Activated naive CD4-positive, alpha-beta T cell treated with anti-CD3 and anti-CD28 coated beads, Interleukin-2, amount 50 U/mL, for 24 hours (primary cell): ENCODE measurements at regions not wholly inside any gene's neighbourhood (a gene's known extent, or its start where the extent isn't known, plus 50 kb on each side); places are given as distances from the start of the nearest gene placed in this dataset.

Experiments used
- H3K27ac Mint-ChIP-seq: one replicate; pipeline ENCODE4 v1.8.0; 2021; ENCODE audit warnings: mild to moderate bottlenecking, mixed read lengths
- H3K27me3 Mint-ChIP-seq: one replicate; pipeline ENCODE4 v1.8.0; 2021; ENCODE audit warnings: mixed read lengths
- H3K36me3 Mint-ChIP-seq: one replicate; pipeline ENCODE4 v1.8.0; 2021; ENCODE audit warnings: mixed read lengths
- H3K4me1 Mint-ChIP-seq: one replicate; pipeline ENCODE4 v1.8.0; 2021; ENCODE audit warnings: mixed read lengths
- H3K4me3 Mint-ChIP-seq: one replicate; pipeline ENCODE4 v1.8.0; 2021; ENCODE audit warnings: mild to moderate bottlenecking, mixed read lengths
- H3K9me3 Mint-ChIP-seq: one replicate; pipeline ENCODE4 v1.8.0; 2021; ENCODE audit warnings: mixed read lengths

DNA sequence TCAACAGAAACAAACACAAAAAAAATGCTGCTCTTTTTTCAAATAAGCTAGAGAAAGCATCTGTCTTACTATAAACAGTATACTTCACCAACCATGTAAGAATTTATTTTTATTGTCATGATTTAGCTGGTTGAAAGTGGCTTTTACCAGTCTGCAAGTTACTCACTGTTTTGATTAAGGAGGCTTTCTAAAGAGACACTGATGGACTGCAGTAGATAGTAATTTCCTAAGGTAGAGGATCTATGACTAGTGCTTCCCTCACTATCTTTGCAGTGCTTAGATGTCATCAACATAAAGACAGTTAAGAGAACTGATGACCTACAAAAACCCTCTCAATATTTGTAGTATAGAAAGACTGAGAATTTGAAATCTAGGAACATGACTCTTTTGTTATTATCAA is 846.2 kb upstream of the AGA start:
- Mint-ChIP-seq H3K27me3 (no peaks in the 10 kb centered on the region), H3K27ac (no peak overlapping the region), H3K9me3 (peaks cover 3% of the 10 kb centered on the region), H3K36me3 (no peaks in the 10 kb centered on the region), H3K4me3 (no peak overlapping the region), H3K4me1 (no peaks in the 10 kb centered on the region)

DNA sequence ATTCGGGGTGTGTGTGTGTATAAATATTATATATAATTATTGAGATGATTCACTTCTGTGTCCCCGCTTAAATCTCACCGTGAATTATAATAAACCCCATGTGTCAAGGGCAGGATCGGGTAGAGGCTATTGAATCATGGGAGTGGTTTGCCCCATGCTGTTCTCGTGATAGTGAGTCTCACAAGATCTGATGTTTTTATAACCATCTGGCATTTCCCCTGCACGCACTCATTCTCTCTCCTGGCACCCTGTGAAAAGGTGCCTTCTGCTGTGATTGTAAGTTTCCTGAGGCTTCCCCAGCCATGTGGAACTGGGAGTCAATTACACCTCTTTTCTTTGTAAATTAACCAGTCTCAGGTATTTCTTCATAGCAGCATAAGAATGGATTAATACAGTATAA is 851.4 kb upstream of the AGA start:
- Mint-ChIP-seq H3K27ac (no peak overlapping the region), H3K4me1 (no peaks in the 10 kb centered on the region), H3K27me3 (no peaks in the 10 kb centered on the region), H3K9me3 (peaks cover 3% of the 10 kb centered on the region), H3K36me3 (no peaks in the 10 kb centered on the region), H3K4me3 (no peak overlapping the region)

DNA sequence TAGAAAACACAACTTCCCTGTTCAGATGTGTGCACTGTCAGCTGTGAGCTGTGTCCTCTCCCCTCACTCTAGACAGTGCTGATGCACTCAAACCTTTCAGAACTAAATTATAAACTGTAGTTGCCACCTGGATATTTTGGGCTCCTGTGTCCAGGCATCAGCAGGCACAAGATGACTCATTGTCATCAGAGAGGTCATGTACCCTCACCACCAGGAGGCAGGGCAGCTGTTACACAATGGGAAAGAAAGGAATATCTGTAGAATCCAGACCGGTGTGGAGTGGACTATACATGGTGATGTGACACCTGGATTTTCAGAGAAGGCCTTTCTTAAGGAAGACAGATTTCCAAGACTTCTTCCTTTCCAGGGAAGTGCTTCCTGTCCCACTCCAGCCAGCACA is 854.4 kb upstream of the AGA start:
- Mint-ChIP-seq H3K4me3 (no peak overlapping the region), H3K27ac (no peak overlapping the region), H3K4me1 (no peaks in the 10 kb centered on the region), H3K36me3 (no peaks in the 10 kb centered on the region), H3K9me3 (no peaks in the 10 kb centered on the region), H3K27me3 (no peaks in the 10 kb centered on the region)

DNA sequence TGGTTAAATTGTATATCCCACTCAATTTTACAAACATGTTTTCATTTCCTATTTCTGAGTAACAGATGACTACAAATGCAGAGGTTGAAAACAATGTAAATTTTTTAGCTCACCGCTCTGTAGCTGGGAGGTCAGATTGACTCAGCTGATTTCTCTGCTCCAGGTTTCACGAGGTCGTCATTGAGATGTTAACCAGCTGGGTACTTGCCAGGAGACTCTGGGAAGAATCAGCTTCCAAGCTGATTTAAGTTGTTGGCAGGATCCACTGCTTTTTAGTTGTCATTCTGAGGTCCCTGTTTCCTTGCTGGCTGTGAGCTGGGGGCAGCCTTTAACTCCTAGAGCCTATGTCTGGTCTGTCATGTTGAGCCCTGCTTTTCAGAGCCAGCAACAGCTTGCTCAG is 864.3 kb upstream of the AGA start:
- no peaks in the 10 kb centered on the region for H3K27me3 Mint-ChIP-seq
- no peaks in the 10 kb centered on the region for H3K9me3 Mint-ChIP-seq
- no peaks in the 10 kb centered on the region for H3K4me1 Mint-ChIP-seq
- no peaks in the 10 kb centered on the region for H3K36me3 Mint-ChIP-seq
- no peak overlapping the region for H3K4me3 Mint-ChIP-seq
- no peak overlapping the region for H3K27ac Mint-ChIP-seq

DNA sequence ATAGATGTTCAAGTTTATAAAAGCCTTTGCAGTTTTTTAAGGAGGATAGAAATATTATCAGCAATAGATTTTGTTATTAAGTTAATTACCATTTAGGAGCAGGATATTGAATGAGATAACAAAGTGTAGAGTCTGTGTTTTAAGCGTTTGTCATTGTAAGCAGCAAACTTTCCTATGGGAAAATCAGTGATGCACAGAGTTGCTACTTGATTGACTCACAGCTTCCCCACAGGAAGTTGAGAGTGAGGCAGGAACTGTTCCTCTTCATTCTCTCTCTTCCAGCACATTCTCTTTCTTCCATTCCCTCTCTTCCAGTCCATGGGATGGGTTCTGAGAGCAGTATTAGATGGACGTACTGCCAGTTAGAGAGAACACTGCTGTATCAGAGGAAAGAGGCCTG is 867.7 kb upstream of the AGA start:
- Mint-ChIP-seq H3K4me3 (no peak overlapping the region), H3K4me1 (no peaks in the 10 kb centered on the region), H3K27me3 (no peaks in the 10 kb centered on the region), H3K9me3 (no peaks in the 10 kb centered on the region), H3K27ac (no peak overlapping the region), H3K36me3 (no peaks in the 10 kb centered on the region)

DNA sequence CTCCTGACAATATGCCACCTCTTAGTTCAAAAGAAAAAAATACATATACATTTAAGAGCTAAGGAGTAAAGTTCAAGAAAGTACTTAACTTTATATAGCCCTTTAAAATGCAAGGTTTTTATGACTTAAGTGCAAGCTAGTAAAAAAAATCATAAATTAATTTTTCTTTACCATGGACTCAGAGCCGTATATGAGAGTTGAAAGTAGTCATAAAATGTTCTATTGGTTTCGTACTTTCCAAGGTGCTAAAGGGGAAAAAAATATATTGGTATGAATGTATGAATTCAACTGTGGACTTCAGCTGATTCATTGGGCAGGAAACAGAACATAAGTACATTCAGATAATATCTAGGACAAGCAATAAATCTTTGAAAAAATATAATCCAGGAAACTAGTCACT is 869.8 kb upstream of the AGA start:
- H3K27me3 Mint-ChIP-seq = no peaks in the 10 kb centered on the region
- no peaks in the 10 kb centered on the region for H3K4me1 Mint-ChIP-seq
- H3K9me3 Mint-ChIP-seq = no peaks in the 10 kb centered on the region
- no peak overlapping the region for H3K27ac Mint-ChIP-seq
- no peaks in the 10 kb centered on the region for H3K36me3 Mint-ChIP-seq
- H3K4me3 Mint-ChIP-seq = no peak overlapping the region

DNA sequence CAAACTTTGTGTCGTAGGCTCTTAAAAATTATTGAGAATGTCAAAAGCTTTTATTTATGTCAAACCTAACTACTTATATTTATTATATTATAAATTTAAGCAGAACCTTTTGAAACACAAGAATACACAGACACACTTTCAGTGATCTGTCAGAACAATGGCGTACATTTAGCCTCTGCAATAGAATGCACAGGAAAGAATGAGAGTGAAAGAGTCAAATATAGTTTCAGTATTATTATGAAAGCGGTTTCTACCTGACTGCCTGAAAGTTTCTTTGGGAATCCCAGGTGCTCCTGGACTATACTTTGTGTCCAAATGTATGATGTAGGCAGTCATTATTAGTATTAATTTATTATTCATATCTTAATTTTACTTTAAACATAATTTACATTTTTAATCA is 872.0 kb upstream of the AGA start:
- Mint-ChIP-seq H3K27ac (no peak overlapping the region), H3K4me1 (no peaks in the 10 kb centered on the region), H3K36me3 (no peaks in the 10 kb centered on the region), H3K9me3 (no peaks in the 10 kb centered on the region), H3K4me3 (no peak overlapping the region), H3K27me3 (no peaks in the 10 kb centered on the region)

DNA sequence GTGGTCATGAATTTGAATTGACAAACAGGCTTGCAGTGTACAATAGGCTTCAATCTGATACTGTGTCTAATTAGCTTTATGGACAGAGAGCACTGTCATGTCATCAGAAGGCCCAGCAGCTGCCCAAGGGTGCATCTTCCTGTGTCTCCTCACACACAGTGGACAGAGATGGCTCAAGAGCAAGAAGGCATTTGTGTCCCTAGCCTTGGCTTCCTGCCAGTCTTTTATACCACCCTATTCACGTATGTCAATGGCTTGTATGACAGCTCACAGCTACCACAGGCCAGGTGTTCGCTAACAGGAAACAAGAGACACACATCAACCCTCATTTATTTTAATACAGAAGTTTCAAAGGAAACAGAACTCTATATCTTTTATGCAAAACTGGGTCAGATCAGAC is 874.0 kb upstream of the AGA start:
- Mint-ChIP-seq H3K9me3 (peaks cover 7% of the 10 kb centered on the region), H3K27me3 (no peaks in the 10 kb centered on the region), H3K36me3 (no peaks in the 10 kb centered on the region), H3K4me3 (no peak overlapping the region), H3K27ac (no peak overlapping the region), H3K4me1 (no peaks in the 10 kb centered on the region)

DNA sequence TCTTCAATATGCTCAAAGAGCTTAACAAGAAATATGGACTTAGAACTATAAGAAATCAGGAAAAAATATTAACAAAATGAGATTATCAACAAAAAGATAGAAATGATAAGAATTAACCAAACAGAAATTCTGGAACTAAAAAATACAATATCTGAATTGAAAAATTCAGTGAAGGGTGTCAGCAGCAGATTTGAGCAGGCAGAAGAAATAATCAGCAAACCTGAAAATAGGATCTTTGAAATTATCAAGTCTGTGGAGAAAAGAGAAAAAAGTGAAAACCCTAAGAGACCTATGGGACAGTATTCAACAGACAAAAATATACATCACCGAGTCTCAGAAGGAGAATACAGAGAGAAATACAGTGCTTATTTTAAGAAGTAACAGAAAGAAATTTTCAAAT is 877.8 kb upstream of the AGA start:
- H3K9me3 Mint-ChIP-seq = peaks cover 12% of the 10 kb centered on the region
- no peaks in the 10 kb centered on the region for H3K27me3 Mint-ChIP-seq
- H3K27ac Mint-ChIP-seq = no peak overlapping the region
- no peak overlapping the region for H3K4me3 Mint-ChIP-seq
- no peaks in the 10 kb centered on the region for H3K4me1 Mint-ChIP-seq
- no peaks in the 10 kb centered on the region for H3K36me3 Mint-ChIP-seq

DNA sequence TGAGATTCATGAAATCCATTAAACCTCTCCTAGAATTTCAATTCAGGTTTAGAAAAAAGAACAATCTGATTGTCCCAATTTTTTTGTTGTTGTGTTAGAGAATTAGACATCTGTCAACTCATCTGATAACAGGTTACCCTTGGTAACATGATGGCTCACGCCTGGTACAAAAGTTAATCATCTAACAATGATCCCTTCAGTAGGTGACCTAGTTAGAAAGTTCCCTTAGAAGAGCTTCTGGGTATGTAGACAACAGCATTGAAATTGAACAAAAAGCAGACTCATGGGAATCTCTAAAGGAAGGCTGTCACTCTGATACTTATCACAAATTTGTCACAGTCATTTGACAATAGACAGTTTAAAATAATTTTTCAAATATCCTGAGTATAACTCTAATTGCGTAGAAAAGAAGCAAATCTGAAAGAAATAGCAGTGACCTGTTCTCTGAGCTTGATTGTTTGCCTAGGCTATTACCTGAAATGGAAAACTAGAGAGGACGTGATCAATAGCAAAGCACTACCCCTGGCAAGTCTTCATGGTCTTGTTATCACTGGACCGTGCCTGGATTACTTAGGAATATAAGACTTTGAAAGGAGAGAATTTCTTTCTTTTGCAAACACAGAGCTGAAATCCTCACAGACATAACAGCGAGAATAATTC is 880.4 kb upstream of the AGA start:
- Mint-ChIP-seq H3K4me3 (no peak overlapping the region), H3K4me1 (no peaks in the 10 kb centered on the region), H3K27ac (no peak overlapping the region), H3K36me3 (no peaks in the 10 kb centered on the region), H3K9me3 (peaks cover 17% of the 10 kb centered on the region), H3K27me3 (no peaks in the 10 kb centered on the region)

DNA sequence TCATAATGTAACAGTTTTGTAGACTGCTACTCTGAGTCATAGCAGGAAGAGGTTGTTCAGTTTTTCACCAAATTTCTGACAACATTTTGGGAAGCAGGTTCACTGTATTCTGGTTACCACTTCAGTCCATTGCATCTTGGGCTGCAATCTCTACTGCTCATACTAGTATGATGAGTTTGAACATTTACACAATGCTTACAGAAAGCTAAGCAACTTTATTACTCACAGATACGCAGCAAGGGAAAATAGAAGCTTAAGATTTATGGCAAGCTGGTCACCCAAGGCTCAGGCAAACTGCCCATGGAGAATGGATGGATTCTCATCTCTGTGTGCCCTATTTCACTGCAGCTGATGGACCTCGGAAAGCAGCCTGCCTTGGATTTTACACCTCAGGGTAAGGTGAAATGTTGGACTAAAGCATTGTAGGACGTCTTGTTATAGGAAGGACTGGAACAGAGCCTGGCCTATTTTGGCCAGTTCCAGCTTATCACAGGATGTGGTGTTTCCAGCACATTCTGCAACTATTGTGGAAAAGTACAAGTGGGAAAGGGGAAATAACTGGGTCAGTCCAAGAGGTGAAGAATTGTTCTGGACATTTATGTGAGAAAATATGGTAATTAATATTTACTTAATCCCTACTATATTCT is 887.1 kb upstream of the AGA start:
- H3K9me3 Mint-ChIP-seq = peaks cover 7% of the 10 kb centered on the region
- no peaks in the 10 kb centered on the region for H3K36me3 Mint-ChIP-seq
- no peak overlapping the region for H3K4me3 Mint-ChIP-seq
- H3K27me3 Mint-ChIP-seq = no peaks in the 10 kb centered on the region
- H3K27ac Mint-ChIP-seq = no peak overlapping the region
- H3K4me1 Mint-ChIP-seq = no peaks in the 10 kb centered on the region

DNA sequence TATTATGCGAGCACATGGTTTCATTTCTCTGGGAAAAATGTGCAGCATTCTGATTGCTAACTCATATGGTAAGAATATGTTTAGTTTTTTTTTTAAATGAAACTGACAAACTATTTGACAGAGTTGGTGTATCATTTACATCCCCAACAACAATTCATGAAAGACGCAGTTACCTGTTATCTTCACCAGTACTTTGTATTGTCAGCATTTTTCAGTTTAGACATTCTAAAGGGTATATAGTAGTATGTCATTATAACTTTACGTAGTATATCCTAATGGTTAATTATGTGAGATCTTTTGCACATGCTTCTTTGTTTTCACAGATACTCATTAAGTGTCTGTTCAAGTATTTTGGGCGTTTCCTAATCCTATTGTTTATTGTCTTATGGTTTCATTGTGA is 891.1 kb upstream of the AGA start:
- Mint-ChIP-seq H3K4me1 (no peaks in the 10 kb centered on the region), H3K36me3 (no peaks in the 10 kb centered on the region), H3K4me3 (no peak overlapping the region), H3K27ac (no peak overlapping the region), H3K9me3 (no peaks in the 10 kb centered on the region), H3K27me3 (no peaks in the 10 kb centered on the region)

DNA sequence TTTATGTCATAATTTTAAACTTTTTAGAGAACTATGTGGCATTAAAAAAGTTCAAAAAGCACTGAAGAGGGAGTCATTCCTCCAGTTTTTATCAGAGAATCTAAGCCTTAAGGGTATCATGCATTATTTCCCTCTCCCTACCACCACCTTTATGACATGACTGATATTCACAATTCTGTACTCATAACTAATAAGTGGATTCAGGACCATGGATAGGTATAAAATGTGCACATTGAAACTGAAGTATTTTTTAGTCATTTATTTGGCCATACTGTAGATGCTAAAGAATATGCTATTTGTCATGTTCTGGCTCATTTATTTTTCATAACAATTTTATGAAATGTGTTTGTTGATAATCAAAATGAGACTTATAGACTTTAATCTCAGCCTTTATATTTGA is 897.5 kb upstream of the AGA start:
- H3K9me3 Mint-ChIP-seq = no peaks in the 10 kb centered on the region
- no peak overlapping the region for H3K4me3 Mint-ChIP-seq
- H3K4me1 Mint-ChIP-seq = no peaks in the 10 kb centered on the region
- no peaks in the 10 kb centered on the region for H3K36me3 Mint-ChIP-seq
- H3K27ac Mint-ChIP-seq = no peak overlapping the region
- no peaks in the 10 kb centered on the region for H3K27me3 Mint-ChIP-seq

DNA sequence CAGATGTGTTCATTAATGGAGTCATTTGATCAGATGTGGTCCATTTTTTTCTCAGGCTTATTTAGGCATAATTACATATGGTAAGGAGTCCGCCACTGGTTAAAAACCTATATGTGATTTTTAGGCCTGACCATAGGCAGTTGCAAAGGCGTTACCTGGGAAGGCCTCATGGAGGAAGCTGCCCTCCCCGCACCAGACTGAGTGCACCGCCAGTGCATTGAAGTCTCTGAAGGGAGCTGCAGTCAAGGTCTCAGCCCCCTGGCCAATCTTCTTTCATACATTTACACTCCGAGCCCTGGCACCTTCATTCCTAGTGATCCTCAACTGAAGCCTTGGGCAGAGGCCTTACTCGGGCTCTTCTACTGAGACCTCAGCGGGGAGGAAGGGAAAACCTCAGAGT is 898.2 kb upstream of the AGA start:
- Mint-ChIP-seq H3K4me1 (no peaks in the 10 kb centered on the region), H3K36me3 (no peaks in the 10 kb centered on the region)

DNA sequence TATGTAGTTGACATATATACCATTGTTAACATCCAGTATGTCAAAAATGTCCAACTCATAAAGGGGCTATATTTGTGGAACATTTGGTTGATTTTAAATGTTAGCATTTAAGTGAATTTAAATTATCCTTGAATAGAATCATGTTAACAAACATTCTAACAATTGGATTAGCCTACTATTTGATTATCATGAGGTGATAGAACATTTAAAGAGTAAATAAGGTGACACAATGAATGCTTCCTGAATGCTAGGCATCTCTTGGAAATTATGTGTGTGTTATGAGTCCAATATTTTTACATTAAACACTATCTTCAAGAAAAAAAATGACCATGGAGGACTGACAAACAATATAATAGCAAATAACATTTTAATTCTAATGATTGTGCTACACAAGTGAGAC is 901.9 kb upstream of the AGA start:
- Mint-ChIP-seq H3K4me1 (no peaks in the 10 kb centered on the region), H3K9me3 (no peaks in the 10 kb centered on the region), H3K4me3 (no peak overlapping the region), H3K36me3 (no peaks in the 10 kb centered on the region), H3K27ac (no peak overlapping the region), H3K27me3 (no peaks in the 10 kb centered on the region)

More for the DNA sequence above, 898.2 kb upstream of the AGA start:
- H3K4me3 Mint-ChIP-seq = no peak overlapping the region
- H3K27me3 Mint-ChIP-seq = no peaks in the 10 kb centered on the region
- no peak overlapping the region for H3K27ac Mint-ChIP-seq
- H3K9me3 Mint-ChIP-seq = no peaks in the 10 kb centered on the region

DNA sequence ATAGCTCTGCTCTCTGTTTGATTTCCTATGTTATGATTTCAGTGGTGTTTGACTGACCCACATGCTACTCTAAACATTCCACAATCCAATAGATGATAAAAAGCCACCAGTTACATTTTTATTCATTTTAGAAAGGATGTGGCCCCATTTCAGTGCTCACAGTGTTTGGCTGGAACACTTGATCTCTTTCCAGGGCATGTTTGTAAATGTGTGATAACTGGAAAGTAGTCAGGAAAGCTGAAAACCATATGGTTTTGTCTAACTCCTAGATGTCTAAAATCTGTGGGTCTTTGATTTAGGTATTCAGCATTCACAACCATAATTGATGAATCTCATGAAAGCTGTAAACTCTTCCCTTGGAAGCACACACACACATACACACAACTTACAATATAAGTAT is 904.9 kb upstream of the AGA start:
- Mint-ChIP-seq H3K27ac (no peak overlapping the region), H3K4me1 (no peaks in the 10 kb centered on the region), H3K4me3 (no peak overlapping the region), H3K9me3 (no peaks in the 10 kb centered on the region), H3K27me3 (no peaks in the 10 kb centered on the region), H3K36me3 (no peaks in the 10 kb centered on the region)

DNA sequence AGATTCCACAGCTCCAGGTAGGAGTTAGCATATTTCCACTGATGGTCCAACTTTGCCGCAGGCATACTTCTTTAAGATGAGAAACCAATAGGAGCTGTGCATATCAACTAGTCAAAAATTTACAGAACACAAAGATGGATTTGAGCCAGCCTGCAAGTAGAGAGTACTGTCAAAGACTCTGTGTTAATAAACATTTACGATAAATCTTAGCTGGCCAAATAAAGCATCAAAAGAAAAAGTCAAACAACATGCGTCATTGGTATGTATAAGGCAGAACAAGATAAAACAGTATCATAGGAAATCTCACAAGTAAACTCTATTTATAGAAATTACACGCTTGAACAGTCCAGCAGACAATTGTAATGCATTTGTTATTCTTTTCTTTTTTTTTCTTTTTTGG is 907.4 kb upstream of the AGA start:
- no peak overlapping the region for H3K4me3 Mint-ChIP-seq
- no peaks in the 10 kb centered on the region for H3K27me3 Mint-ChIP-seq
- H3K27ac Mint-ChIP-seq = no peak overlapping the region
- no peaks in the 10 kb centered on the region for H3K9me3 Mint-ChIP-seq
- H3K4me1 Mint-ChIP-seq = no peaks in the 10 kb centered on the region
- H3K36me3 Mint-ChIP-seq = no peaks in the 10 kb centered on the region
